Glomerular endothelial cell (primary cell): ENCODE measurements at regions not wholly inside any gene's neighbourhood (a gene's known extent, or its start where the extent isn't known, plus 50 kb on each side); places are given as distances from the start of the nearest gene placed in this dataset.

Experiments used
- DNase-seq: peaks from one replicate; pipeline ENCODE4 v3.0.0-alpha.2; 2011; ENCODE audit warnings: low read depth, low spot score; ENCODE audit errors: extremely low read depth

GRCh38 chr7:67547183-67547907 is 550.7 kb downstream of the TYW1 start:
- no peak for DNase-seq

- no peak for DNase-seq
Observed at GRCh38 chr7:67549126-67549525, 552.5 kb downstream of the TYW1 start.

- DNase-seq: no peak
Observed at GRCh38 chr7:67550801-67551436, 554.3 kb downstream of the TYW1 start.

GRCh38 chr7:67552738-67553137 is 556.1 kb downstream of the TYW1 start:
- no peak for DNase-seq

- no peak for DNase-seq
Observed at GRCh38 chr7:67553378-67553777, 556.7 kb downstream of the TYW1 start.

- no peak for DNase-seq
Observed at GRCh38 chr7:67554986-67555385, 558.4 kb downstream of the TYW1 start.

- DNase-seq: no peak
Observed at GRCh38 chr7:67564959-67565358, 568.3 kb downstream of the TYW1 start.

- no peak for DNase-seq
Observed at GRCh38 chr7:67566101-67566500, 569.5 kb downstream of the TYW1 start.

- no peak for DNase-seq
Observed at GRCh38 chr7:67571026-67571545, 574.5 kb downstream of the TYW1 start.

GRCh38 chr7:67573639-67574038 is 577.0 kb downstream of the TYW1 start:
- DNase-seq: no peak

- DNase-seq: no peak
Observed at GRCh38 chr7:67588631-67589030, 592.0 kb downstream of the TYW1 start.

- no peak for DNase-seq
Observed at GRCh38 chr7:67589183-67589582, 592.5 kb downstream of the TYW1 start.

- DNase-seq: no peak
Observed at GRCh38 chr7:67590649-67591048, 594.0 kb downstream of the TYW1 start.

- DNase-seq: no peak
Observed at GRCh38 chr7:67593794-67594193, 597.2 kb downstream of the TYW1 start.

- DNase-seq: no peak
Observed at GRCh38 chr7:67595431-67596180, 599.0 kb downstream of the TYW1 start.

- no peak for DNase-seq
Observed at GRCh38 chr7:67597161-67597560, 600.5 kb downstream of the TYW1 start.

GRCh38 chr7:67598469-67598868 is 601.8 kb downstream of the TYW1 start:
- no peak for DNase-seq

GRCh38 chr7:67599331-67600062 is 602.9 kb downstream of the TYW1 start:
- no peak for DNase-seq

- DNase-seq: no peak
Observed at GRCh38 chr7:67602246-67602887, 605.7 kb downstream of the TYW1 start.
